ENCODE measurements at regions not wholly inside any gene's neighbourhood (a gene's known extent, or its start where the extent isn't known, plus 50 kb on each side); places are given as distances from the start of the nearest gene placed in this dataset.

DNA sequence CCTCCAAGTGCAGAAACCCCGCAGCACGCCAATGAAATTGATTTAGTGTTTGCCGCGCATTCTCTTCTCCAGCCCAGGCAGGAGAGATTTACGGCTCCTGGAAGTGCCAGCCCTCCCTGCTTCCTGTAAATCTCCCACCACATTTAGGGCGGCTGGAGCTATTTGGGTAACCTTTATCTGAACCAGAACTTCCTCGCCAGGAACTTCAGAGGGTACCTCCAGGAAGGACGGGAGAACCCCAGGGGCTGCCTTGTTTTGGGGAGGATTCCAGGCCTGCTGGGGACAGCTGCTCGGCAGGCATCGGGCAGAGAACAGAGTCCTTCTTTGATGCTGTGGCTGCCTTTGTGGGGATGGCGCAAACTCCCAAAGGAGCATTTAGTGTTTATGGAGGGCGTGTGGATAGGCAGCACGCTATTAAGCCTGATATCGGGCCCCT lies 122.0 kb upstream of the MYCN start:
- no peaks in the 10 kb centered on the region for H3K36me3 ChIP-seq (ENCODE audit: control insufficient read depth in 2 of 2, insufficient read depth in 1 of 2, low read length in 2 of 2)
- H3K4me3 ChIP-seq (ENCODE audit: low read depth, low read length), result no peak overlapping the region
- TF ChIP-seq, protein P1, sequence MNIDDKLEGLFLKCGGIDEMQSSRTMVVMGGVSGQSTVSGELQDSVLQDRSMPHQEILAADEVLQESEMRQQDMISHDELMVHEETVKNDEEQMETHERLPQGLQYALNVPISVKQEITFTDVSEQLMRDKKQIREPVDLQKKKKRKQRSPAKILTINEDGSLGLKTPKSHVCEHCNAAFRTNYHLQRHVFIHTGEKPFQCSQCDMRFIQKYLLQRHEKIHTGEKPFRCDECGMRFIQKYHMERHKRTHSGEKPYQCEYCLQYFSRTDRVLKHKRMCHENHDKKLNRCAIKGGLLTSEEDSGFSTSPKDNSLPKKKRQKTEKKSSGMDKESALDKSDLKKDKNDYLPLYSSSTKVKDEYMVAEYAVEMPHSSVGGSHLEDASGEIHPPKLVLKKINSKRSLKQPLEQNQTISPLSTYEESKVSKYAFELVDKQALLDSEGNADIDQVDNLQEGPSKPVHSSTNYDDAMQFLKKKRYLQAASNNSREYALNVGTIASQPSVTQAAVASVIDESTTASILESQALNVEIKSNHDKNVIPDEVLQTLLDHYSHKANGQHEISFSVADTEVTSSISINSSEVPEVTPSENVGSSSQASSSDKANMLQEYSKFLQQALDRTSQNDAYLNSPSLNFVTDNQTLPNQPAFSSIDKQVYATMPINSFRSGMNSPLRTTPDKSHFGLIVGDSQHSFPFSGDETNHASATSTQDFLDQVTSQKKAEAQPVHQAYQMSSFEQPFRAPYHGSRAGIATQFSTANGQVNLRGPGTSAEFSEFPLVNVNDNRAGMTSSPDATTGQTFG (tag by site-specific recombination; IDR thresholded peaks at IDR 0.05; ENCODE audit: borderline replicate concordance), result no peak
- no peak for TF ChIP-seq ZNF48 (tag by site-specific recombination; IDR thresholded peaks at IDR 0.05)
- TF ChIP-seq ZNF16 (tag by site-specific recombination; IDR thresholded peaks at IDR 0.05; ENCODE audit: low read depth), result no peak
- TF ChIP-seq, protein P2, sequence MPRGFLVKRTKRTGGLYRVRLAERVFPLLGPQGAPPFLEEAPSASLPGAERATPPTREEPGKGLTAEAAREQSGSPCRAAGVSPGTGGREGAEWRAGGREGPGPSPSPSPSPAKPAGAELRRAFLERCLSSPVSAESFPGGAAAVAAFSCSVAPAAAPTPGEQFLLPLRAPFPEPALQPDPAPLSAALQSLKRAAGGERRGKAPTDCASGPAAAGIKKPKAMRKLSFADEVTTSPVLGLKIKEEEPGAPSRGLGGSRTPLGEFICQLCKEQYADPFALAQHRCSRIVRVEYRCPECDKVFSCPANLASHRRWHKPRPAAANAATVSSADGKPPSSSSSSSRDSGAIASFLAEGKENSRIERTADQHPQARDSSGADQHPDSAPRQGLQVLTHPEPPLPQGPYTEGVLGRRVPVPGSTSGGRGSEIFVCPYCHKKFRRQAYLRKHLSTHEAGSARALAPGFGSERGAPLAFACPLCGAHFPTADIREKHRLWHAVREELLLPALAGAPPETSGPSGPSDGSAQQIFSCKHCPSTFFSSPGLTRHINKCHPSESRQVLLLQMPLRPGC (tag by site-specific recombination; IDR thresholded peaks at IDR 0.05), result no peak
- no peak for TF ChIP-seq ZNF670 (tag by site-specific recombination; IDR thresholded peaks at IDR 0.05; ENCODE audit: low read depth)
- TF ChIP-seq TCF7L2 (IDR thresholded peaks at IDR 0.05; ENCODE audit: borderline replicate concordance, low read depth, low read length), result no peak
- TF ChIP-seq, protein P3, sequence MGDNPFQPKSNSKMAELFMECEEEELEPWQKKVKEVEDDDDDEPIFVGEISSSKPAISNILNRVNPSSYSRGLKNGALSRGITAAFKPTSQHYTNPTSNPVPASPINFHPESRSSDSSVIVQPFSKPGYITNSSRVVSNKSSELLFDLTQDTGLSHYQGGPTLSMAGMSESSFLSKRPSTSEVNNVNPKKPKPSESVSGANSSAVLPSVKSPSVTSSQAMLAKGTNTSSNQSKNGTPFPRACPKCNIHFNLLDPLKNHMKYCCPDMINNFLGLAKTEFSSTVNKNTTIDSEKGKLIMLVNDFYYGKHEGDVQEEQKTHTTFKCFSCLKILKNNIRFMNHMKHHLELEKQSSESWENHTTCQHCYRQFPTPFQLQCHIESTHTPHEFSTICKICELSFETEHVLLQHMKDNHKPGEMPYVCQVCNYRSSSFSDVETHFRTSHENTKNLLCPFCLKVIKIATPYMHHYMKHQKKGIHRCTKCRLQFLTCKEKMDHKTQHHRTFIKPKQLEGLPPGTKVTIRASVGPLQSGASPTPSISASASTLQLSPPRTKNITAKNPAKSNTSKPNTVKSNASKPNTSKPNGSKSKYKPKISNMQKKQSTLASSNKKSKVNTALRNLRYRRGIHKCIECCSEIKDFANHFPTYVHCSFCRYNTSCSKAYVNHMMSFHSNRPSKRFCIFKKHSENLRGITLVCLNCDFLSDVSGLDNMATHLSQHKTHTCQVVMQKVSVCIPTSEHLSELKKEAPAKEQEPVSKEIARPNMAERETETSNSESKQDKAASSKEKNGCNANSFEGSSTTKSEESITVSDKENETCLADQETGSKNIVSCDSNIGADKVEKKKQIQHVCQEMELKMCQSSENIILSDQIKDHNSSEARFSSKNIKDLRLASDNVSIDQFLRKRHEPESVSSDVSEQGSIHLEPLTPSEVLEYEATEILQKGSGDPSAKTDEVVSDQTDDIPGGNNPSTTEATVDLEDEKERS (tag by site-specific recombination; IDR thresholded peaks at IDR 0.05), result no peak
- TF ChIP-seq, protein P4, sequence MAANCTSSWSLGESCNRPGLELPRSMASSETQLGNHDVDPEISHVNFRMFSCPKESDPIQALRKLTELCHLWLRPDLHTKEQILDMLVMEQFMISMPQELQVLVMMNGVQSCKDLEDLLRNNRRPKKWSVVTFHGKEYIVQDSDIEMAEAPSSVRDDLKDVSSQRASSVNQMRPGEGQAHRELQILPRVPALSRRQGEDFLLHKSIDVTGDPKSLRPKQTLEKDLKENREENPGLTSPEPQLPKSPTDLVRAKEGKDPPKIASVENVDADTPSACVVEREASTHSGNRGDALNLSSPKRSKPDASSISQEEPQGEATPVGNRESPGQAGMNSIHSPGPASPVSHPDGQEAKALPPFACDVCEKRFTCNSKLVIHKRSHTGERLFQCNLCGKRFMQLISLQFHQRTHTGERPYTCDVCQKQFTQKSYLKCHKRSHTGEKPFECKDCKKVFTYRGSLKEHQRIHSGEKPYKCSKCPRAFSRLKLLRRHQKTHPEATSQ (tag by site-specific recombination; IDR thresholded peaks at IDR 0.05), result no peak
- no peak for TF ChIP-seq ZNF223 (tag by site-specific recombination; IDR thresholded peaks at IDR 0.05)
- no peak for TF ChIP-seq ZBTB17 (tag by site-specific recombination; IDR thresholded peaks at IDR 0.05)
- TF ChIP-seq GLIS1 (tag by site-specific recombination; IDR thresholded peaks at IDR 0.05), result no peak
- no peak for TF ChIP-seq ZNF239 (tag by site-specific recombination; IDR thresholded peaks at IDR 0.05)
- no peak for TF ChIP-seq ZNF311 (tag by site-specific recombination; IDR thresholded peaks at IDR 0.05; ENCODE audit: borderline replicate concordance)
- TF ChIP-seq ZXDB (tag by site-specific recombination; IDR thresholded peaks at IDR 0.05), result no peak
- no peaks in the 10 kb centered on the region for H3K4me1 ChIP-seq (ENCODE audit: control insufficient read depth, insufficient read depth, low read length)
- no peak overlapping the region for H3K27ac ChIP-seq (ENCODE audit: extremely low read depth, low read depth, low read length)
- no peaks in the 10 kb centered on the region for H3K9me3 ChIP-seq (ENCODE audit: control insufficient read depth, insufficient read depth, low read depth, low read length)
- CTCF ChIA-PET, result no interaction called here
- POLR2A ChIA-PET, result no interaction called here

DNA sequence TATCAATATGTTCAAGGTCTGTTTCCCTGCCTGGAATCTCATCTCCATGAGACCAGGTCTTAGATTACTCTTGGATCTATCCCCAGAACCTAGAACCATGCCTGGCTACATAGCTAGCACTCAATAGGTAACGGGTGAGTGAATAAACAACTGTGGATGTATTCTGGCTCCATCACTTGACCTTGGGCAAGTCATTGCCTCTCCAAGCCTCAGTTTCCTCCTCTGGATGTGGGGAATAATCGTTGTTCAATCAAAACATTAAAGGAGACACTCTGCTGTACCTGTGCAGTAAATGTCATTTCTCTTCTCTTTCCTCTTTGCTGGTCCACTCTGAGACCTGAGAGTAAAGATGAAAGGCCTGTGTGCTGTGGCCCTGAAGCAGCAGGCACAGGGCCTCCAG lies 121.5 kb upstream of the MYCN start:
- ChIA-PET POLR2A (no interaction called here), CTCF (no interaction called here)
- TF ChIP-seq ZNF48 (tag by site-specific recombination; IDR thresholded peaks at IDR 0.05), result no peak
- Histone ChIP-seq H3K36me3 (ENCODE audit: control insufficient read depth in 2 of 2, insufficient read depth in 1 of 2, low read length in 2 of 2) (no peaks in the 10 kb centered on the region), H3K27ac (ENCODE audit: extremely low read depth, low read depth, low read length) (no peak overlapping the region), H3K4me3 (ENCODE audit: low read depth, low read length) (no peak overlapping the region), H3K9me3 (ENCODE audit: control insufficient read depth, insufficient read depth, low read depth, low read length) (no peaks in the 10 kb centered on the region), H3K4me1 (ENCODE audit: control insufficient read depth, insufficient read depth, low read length) (no peaks in the 10 kb centered on the region)
